ENCODE measurements at regions not wholly inside any gene's neighbourhood (a gene's known extent, or its start where the extent isn't known, plus 50 kb on each side); places are given as distances from the start of the nearest gene placed in this dataset.
"Not testable (repeated sequence)": the region's sequence is repeated elsewhere in the genome, so short reads cannot be mapped to it uniquely, and the experiment has no call there.

GRCh38 chr2:90052113-90052631 is 1360.7 kb downstream of the RPIA start:
- TF ChIP-seq, protein P1, sequence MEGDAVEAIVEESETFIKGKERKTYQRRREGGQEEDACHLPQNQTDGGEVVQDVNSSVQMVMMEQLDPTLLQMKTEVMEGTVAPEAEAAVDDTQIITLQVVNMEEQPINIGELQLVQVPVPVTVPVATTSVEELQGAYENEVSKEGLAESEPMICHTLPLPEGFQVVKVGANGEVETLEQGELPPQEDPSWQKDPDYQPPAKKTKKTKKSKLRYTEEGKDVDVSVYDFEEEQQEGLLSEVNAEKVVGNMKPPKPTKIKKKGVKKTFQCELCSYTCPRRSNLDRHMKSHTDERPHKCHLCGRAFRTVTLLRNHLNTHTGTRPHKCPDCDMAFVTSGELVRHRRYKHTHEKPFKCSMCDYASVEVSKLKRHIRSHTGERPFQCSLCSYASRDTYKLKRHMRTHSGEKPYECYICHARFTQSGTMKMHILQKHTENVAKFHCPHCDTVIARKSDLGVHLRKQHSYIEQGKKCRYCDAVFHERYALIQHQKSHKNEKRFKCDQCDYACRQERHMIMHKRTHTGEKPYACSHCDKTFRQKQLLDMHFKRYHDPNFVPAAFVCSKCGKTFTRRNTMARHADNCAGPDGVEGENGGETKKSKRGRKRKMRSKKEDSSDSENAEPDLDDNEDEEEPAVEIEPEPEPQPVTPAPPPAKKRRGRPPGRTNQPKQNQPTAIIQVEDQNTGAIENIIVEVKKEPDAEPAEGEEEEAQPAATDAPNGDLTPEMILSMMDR (IDR thresholded peaks at IDR 0.05), result not testable (repeated sequence)
- TF ChIP-seq POLR2A (IDR thresholded peaks at IDR 0.05), result not testable (repeated sequence)

Data from adrenal gland (tissue), 5 donors.